ENCODE measurements at regions not wholly inside any gene's neighbourhood (a gene's known extent, or its start where the extent isn't known, plus 50 kb on each side); places are given as distances from the start of the nearest gene placed in this dataset.
A peak's percentile ranks its signal among the peaks of the same experiment; 100 is the strongest.

- TF ChIP-seq, protein P1, sequence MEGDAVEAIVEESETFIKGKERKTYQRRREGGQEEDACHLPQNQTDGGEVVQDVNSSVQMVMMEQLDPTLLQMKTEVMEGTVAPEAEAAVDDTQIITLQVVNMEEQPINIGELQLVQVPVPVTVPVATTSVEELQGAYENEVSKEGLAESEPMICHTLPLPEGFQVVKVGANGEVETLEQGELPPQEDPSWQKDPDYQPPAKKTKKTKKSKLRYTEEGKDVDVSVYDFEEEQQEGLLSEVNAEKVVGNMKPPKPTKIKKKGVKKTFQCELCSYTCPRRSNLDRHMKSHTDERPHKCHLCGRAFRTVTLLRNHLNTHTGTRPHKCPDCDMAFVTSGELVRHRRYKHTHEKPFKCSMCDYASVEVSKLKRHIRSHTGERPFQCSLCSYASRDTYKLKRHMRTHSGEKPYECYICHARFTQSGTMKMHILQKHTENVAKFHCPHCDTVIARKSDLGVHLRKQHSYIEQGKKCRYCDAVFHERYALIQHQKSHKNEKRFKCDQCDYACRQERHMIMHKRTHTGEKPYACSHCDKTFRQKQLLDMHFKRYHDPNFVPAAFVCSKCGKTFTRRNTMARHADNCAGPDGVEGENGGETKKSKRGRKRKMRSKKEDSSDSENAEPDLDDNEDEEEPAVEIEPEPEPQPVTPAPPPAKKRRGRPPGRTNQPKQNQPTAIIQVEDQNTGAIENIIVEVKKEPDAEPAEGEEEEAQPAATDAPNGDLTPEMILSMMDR (IDR thresholded peaks at IDR 0.05; ENCODE audit: low read depth, low read length), result no peak
- peak in 1 of 2 donors; percentile 39 for DNase-seq (ENCODE audit: low read depth in 2 of 2)
These were observed 60.9 kb upstream of the SORBS2 start for GRCh38 chr4:185872747-185873380.

GRCh38 chr4:185874516-185875230, 62.7 kb upstream of the SORBS2 start:
- TF ChIP-seq, protein P1 (IDR thresholded peaks at IDR 0.05; ENCODE audit: low read depth, low read length), result no peak
- DNase-seq (ENCODE audit: low read depth in 2 of 2), result peak; percentile 39 to 66
- H3K4me3 ChIP-seq (replicated peaks in 1 of 2; ENCODE audit: low read depth in 2 of 2, low read length in 2 of 2), result no peak overlapping the region

More at GRCh38 chr4:185872747-185873380, 60.9 kb upstream of the SORBS2 start:
- no peak overlapping the region for H3K4me3 ChIP-seq (replicated peaks in 1 of 2; ENCODE audit: low read depth in 2 of 2, low read length in 2 of 2)

DNA sequence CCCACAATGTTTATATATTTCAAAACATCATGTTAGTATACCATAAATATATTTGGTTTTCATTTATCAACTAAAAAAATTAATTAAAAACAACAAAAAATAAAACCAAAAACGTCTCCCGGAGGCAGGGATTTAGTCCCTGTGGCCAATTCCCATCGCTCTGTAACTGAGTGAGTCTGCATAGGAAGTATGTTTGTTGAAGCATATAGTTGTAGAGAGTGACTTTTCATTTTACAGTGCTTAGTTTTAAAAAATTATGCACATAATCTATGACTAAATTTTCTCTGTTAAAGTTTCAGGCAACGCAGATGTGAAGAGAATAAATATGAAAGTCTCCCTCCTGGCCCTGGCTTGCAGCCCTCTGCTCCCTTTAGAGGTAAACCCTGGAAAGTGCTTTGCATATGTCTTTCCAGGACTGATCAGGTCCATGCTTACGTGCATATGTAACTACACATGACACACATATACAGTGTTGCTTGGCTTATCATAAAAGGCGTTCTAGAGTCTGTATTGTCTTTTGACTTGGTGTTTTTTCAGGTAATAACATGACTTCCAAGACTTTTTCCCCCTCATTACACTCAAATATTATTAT, 63.4 kb upstream of the SORBS2 start:
- H3K4me3 ChIP-seq (replicated peaks in 1 of 2; ENCODE audit: low read depth in 2 of 2, low read length in 2 of 2), result no peak overlapping the region
- DNase-seq (ENCODE audit: low read depth in 2 of 2), result no peak
- TF ChIP-seq, protein P1 (IDR thresholded peaks at IDR 0.05; ENCODE audit: low read depth, low read length), result no peak

DNA sequence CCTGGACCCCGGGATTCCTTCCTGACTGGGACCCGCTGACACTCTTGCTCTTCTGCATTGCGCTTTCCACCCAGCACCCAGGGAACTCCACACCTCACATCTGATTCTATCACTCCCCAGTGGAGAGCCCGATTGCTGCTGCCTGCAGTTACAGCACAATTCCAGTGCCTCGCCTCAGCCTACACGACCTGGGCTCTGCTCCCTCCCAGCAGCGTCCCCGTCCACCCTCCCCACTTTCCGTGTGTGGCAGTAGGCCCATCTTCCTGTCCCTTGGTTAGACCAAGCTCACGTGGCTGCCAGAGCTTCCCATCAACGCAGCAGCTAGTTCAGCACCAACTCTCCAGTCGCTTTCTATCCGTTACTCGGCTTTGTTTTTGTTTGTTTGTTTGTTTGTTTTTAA, 66.6 kb upstream of the SORBS2 start:
- no peak overlapping the region for H3K4me3 ChIP-seq (replicated peaks in 1 of 2; ENCODE audit: low read depth in 2 of 2, low read length in 2 of 2)
- no peak for DNase-seq (ENCODE audit: low read depth in 2 of 2)
- TF ChIP-seq, protein P1 (IDR thresholded peaks at IDR 0.05; ENCODE audit: low read depth, low read length), result no peak

DNA sequence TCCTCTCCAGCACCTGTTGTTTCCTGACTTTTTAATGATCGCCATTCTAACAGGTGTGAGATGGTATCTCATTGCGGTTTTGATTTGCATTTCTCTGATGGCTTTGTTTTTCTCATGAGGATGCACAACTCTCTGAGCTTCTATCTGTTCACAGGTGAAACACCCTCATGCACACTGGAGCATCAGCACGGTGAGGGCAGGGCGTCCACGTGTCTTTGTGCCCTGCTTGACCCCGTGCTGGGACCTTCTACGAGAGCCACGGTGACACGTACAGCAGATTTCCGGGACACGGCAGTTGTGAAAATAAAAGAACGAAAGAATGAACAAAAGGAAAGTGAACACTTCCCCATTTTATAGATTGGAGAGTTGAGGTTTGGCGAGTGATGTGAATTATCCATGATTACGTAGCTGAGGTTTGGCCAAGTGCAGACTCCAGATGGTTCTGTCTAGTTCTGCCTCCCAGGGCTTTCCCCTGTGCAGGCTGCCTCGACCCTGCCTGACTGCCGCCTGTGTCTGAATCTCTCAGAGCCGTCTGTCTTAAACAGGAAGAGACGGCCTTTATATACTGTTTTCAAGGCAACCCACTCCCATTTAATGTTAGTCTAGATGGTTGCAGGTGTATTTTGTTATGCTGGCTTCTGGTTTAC, 67.8 kb upstream of the SORBS2 start:
- no peak overlapping the region for H3K4me3 ChIP-seq (replicated peaks in 1 of 2; ENCODE audit: low read depth in 2 of 2, low read length in 2 of 2)
- no peak for DNase-seq (ENCODE audit: low read depth in 2 of 2)
- TF ChIP-seq, protein P1 (IDR thresholded peaks at IDR 0.05; ENCODE audit: low read depth, low read length), result no peak

- TF ChIP-seq, protein P1 (IDR thresholded peaks at IDR 0.05; ENCODE audit: low read depth, low read length), result no peak
- no peak for DNase-seq (ENCODE audit: low read depth in 2 of 2)
- H3K4me3 ChIP-seq (replicated peaks in 1 of 2; ENCODE audit: low read depth in 2 of 2, low read length in 2 of 2), result no peak overlapping the region
These were observed 68.6 kb upstream of the SORBS2 start for GRCh38 chr4:185880571-185880970.

Measured in cardiac fibroblast (primary cell).